ENCODE measurements at regions not wholly inside any gene's neighbourhood (a gene's known extent, or its start where the extent isn't known, plus 50 kb on each side); places are given as distances from the start of the nearest gene placed in this dataset.

DNA sequence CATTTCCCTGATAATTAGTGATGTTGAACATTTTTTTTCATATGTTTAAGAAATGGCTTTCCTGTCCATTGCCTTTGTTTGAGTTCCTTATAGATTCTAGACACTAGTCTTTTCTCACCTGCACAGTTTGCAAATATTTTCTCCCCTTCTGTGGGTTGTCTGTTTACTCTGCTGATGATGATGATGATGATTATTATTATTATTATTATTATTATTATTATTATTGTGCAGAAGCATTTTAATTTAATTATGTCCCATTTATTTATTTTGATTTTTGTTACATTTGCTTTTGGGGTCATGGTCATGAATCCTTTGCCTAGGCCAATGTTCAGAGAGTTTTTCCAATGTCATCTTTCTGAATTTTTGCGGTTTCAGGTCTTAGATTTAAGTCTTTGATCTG is 492.5 kb upstream of the TSHZ3 start:
- H2AFZ ChIP-seq: no peak overlapping the region
- H3K79me2 ChIP-seq: no peaks in the 10 kb centered on the region
- H3K9me3 ChIP-seq (ENCODE audit: low read depth): no peaks in the 10 kb centered on the region
- H3K27ac ChIP-seq: no peak overlapping the region
- no peaks in the 10 kb centered on the region for H3K27me3 ChIP-seq
- H4K20me1 ChIP-seq (ENCODE audit: insufficient read depth, poor library complexity, severe bottlenecking): no peaks in the 10 kb centered on the region
- 92% methylated on average over 1 of the region's 1 CpG for WGBS (ENCODE audit: low lambda C conversion rate, missing lambda C conversion rate)
- no peaks in the 10 kb centered on the region for H3K4me1 ChIP-seq (ENCODE audit: insufficient read depth)
- no peaks in the 10 kb centered on the region for H3K36me3 ChIP-seq (replicated peaks; ENCODE audit: insufficient read depth, low read depth)
- H3K4me2 ChIP-seq: no peak overlapping the region
- TF ChIP-seq CTCF (IDR thresholded peaks at IDR 0.05; ENCODE audit: poor library complexity): no peak
- no peak for TF ChIP-seq EZH2phosphoT487 (IDR thresholded peaks at IDR 0.05; ENCODE audit: low read depth, severe bottlenecking, unreplicated experiment)
- no peak for TF ChIP-seq EZH2 (IDR thresholded peaks at IDR 0.05; ENCODE audit: borderline replicate concordance)
- no peaks in the 10 kb centered on the region for H3K9me2 ChIP-seq (replicated peaks; ENCODE audit: insufficient read depth)
- no peak for DNase-seq (ENCODE audit: low spot score)
- H3K4me3 ChIP-seq: no peak overlapping the region

DNA sequence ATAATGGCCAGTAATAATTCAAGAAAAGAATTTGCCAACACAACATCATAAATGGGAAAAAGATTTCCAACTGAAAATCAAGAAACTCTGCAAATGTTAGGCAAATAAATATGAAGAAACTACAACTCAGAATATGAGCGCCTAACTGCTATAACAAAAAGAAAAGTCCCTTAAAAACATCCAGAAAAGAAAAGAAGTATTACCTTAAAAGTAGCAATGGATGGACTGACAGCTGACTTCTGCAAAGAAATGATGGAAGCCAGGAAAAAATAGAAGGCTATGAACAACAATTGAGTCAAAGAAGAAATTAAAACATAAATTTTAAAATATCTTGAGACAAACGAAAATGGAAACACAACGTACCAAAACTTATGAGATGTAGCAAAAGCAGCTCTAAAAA is 482.3 kb upstream of the ZNF507 start:
- no peaks in the 10 kb centered on the region for H3K27me3 ChIP-seq
- TF ChIP-seq EZH2phosphoT487 (IDR thresholded peaks at IDR 0.05; ENCODE audit: low read depth, severe bottlenecking, unreplicated experiment) (no peak), EZH2 (IDR thresholded peaks at IDR 0.05; ENCODE audit: borderline replicate concordance) (no peak), CTCF (IDR thresholded peaks at IDR 0.05; ENCODE audit: poor library complexity) (no peak)
- WGBS (ENCODE audit: low lambda C conversion rate, missing lambda C conversion rate): 83% methylated on average over 3 of the region's 3 CpGs
- H3K36me3 ChIP-seq (replicated peaks; ENCODE audit: insufficient read depth, low read depth): no peaks in the 10 kb centered on the region
- H3K4me3 ChIP-seq: no peak overlapping the region
- H3K9me2 ChIP-seq (replicated peaks; ENCODE audit: insufficient read depth): no peaks in the 10 kb centered on the region
- H3K27ac ChIP-seq: no peak overlapping the region
- no peak overlapping the region for H2AFZ ChIP-seq
- H4K20me1 ChIP-seq (ENCODE audit: insufficient read depth, poor library complexity, severe bottlenecking): no peaks in the 10 kb centered on the region
- no peaks in the 10 kb centered on the region for H3K4me1 ChIP-seq (ENCODE audit: insufficient read depth)
- peaks cover 12% of the 10 kb centered on the region for H3K9me3 ChIP-seq (ENCODE audit: low read depth)
- DNase-seq (ENCODE audit: low spot score): no peak
- H3K79me2 ChIP-seq: no peaks in the 10 kb centered on the region
- no peak overlapping the region for H3K4me2 ChIP-seq

GRCh38 chr19:31874313-31874712 is 471.1 kb upstream of the ZNF507 start:
- no peaks in the 10 kb centered on the region for H3K36me3 ChIP-seq (replicated peaks; ENCODE audit: insufficient read depth, low read depth)
- H2AFZ ChIP-seq: no peak overlapping the region
- H3K9me3 ChIP-seq (ENCODE audit: low read depth): no peaks in the 10 kb centered on the region
- no peak overlapping the region for H3K4me2 ChIP-seq
- H3K79me2 ChIP-seq: no peaks in the 10 kb centered on the region
- WGBS (ENCODE audit: low lambda C conversion rate, missing lambda C conversion rate): 90% methylated on average over 4 of the region's 4 CpGs
- no peaks in the 10 kb centered on the region for H3K9me2 ChIP-seq (replicated peaks; ENCODE audit: insufficient read depth)
- H3K27me3 ChIP-seq: no peaks in the 10 kb centered on the region
- TF ChIP-seq EZH2phosphoT487 (IDR thresholded peaks at IDR 0.05; ENCODE audit: low read depth, severe bottlenecking, unreplicated experiment) (no peak), CTCF (IDR thresholded peaks at IDR 0.05; ENCODE audit: poor library complexity) (no peak), EZH2 (IDR thresholded peaks at IDR 0.05; ENCODE audit: borderline replicate concordance) (no peak)
- H3K27ac ChIP-seq: no peak overlapping the region
- no peak overlapping the region for H3K4me3 ChIP-seq
- H3K4me1 ChIP-seq (ENCODE audit: insufficient read depth): no peaks in the 10 kb centered on the region
- no peak for DNase-seq (ENCODE audit: low spot score)
- no peaks in the 10 kb centered on the region for H4K20me1 ChIP-seq (ENCODE audit: insufficient read depth, poor library complexity, severe bottlenecking)

GRCh38 chr19:31875591-31875990 is 469.8 kb upstream of the ZNF507 start:
- DNase-seq (ENCODE audit: low spot score): no peak
- no peaks in the 10 kb centered on the region for H3K9me3 ChIP-seq (ENCODE audit: low read depth)
- no peak overlapping the region for H2AFZ ChIP-seq
- H4K20me1 ChIP-seq (ENCODE audit: insufficient read depth, poor library complexity, severe bottlenecking): no peaks in the 10 kb centered on the region
- no peak overlapping the region for H3K4me2 ChIP-seq
- no peak overlapping the region for H3K4me3 ChIP-seq
- no peak overlapping the region for H3K27ac ChIP-seq
- H3K9me2 ChIP-seq (replicated peaks; ENCODE audit: insufficient read depth): no peaks in the 10 kb centered on the region
- 94% methylated on average over 16 of the region's 16 CpGs for WGBS (ENCODE audit: low lambda C conversion rate, missing lambda C conversion rate)
- no peaks in the 10 kb centered on the region for H3K4me1 ChIP-seq (ENCODE audit: insufficient read depth)
- H3K36me3 ChIP-seq (replicated peaks; ENCODE audit: insufficient read depth, low read depth): no peaks in the 10 kb centered on the region
- no peaks in the 10 kb centered on the region for H3K27me3 ChIP-seq
- H3K79me2 ChIP-seq: no peaks in the 10 kb centered on the region
- TF ChIP-seq EZH2phosphoT487 (IDR thresholded peaks at IDR 0.05; ENCODE audit: low read depth, severe bottlenecking, unreplicated experiment): no peak
- no peak for TF ChIP-seq CTCF (IDR thresholded peaks at IDR 0.05; ENCODE audit: poor library complexity)
- TF ChIP-seq EZH2 (IDR thresholded peaks at IDR 0.05; ENCODE audit: borderline replicate concordance): no peak
